Activated T-helper 1 cell treated with anti-CD3 and anti-CD28 coated beads, Interleukin-2, amount 50 U/mL, for 16 hours (primary cell): ENCODE measurements at regions not wholly inside any gene's neighbourhood (a gene's known extent, or its start where the extent isn't known, plus 50 kb on each side); places are given as distances from the start of the nearest gene placed in this dataset.
"Not testable (repeated sequence)": the region's sequence is repeated elsewhere in the genome, so short reads cannot be mapped to it uniquely, and the experiment has no call there.

Source experiments
- DNase-seq, 2 donors: peaks; one replicate each; pipeline ENCODE4 v3.0.0-alpha.2; 2020; ENCODE audit warnings: low read depth in 1 of 2, low spot score in 1 of 2

- peak in 1 of 2 donors; percentile 3 for DNase-seq
Measured at GRCh38 chr1:222416001-222416791, 131.7 kb downstream of the HHIPL2 start.

DNA sequence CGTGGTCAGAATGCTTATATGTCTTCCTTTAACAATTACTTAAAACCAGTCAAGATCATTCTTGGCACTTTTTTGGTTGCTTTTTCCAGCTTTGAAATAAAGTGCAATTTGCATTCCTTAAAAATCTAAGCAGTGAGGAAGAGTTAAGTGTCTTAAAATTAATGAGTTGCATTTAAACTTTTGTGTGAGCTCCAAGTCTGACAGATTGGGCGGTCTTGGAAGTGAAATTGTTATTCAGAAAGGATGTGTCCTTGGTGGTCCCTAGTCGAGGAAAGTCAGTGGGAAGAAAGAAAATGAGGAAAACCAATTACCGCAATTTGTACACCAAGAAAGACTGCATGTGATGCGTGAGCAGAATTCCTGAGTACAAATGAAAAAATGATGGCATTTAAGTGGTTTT is 132.5 kb downstream of the HHIPL2 start:
- no peak for DNase-seq

DNA sequence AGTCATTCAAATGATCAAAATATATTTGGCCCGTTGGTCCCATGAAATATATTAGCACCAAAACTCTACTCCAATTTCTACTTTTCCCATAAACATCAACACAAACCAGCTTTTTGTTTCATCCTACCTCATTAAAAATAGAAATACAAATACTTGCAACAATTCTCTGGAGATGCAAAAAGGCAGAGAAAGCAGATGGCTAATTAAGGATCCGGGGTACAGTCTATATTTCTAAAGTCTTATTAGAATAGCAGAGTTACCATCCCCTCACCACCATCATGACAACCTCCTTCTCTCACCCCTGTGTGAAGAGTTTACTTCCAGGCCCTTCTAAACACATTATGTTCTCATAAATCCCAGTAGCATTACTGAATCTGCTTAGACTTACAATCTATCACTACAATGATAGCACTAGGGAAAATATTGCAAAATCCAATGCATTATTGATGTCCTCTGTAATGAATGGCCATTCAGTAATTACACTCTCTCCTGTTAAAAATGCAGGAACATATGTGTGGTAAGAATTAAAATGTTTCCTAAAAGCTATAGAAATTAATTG is 133.8 kb downstream of the HHIPL2 start:
- no peak for DNase-seq

- no peak for DNase-seq
Measured at GRCh38 chr1:222413436-222413835, 134.5 kb downstream of the HHIPL2 start.

- no peak for DNase-seq
Measured at GRCh38 chr1:222404710-222405109, 143.2 kb downstream of the HHIPL2 start.

DNA sequence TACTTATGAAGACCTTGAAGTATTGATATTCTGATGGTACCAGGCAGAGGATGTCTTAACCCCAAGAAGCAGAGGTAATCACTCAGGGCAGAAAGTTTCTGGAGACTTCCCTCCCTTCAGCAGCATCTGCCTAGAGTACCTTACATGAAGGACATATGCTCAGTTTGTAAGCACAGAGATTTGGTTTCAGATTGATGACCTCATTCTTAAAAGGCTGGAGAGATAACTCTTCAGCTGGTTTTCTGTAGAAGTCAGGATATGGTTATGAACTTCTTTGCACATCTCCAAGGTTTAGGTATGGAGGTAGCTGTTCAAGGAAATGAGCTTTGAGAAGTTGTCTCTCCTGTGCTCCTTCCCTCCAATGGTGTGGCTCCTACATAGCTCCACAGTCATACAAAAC is 148.7 kb downstream of the HHIPL2 start:
- DNase-seq, result no peak

- DNase-seq, result no peak
Measured at GRCh38 chr1:222394224-222394623, 153.7 kb downstream of the HHIPL2 start.

GRCh38 chr1:222392556-222392955 is 155.3 kb downstream of the HHIPL2 start:
- DNase-seq, result no peak

DNA sequence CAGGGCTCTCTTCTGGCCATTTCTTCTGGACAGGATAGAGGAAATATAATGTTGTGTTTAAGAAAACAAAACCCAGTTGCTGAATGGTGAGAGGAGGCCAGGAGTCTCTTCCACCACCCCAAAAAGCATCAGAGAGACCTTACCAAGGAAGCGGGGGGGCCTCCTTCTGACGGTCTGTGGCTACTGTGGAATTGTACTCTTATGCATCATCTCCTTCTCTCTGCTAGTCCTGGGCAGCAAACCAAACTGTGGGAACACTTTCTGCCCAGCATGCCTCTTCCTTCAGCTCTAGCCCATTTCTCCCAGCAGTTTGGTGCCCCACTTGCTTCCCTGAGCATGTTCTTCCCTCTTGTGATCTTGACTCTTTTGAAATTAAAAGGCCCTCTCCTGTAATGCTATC is 157.7 kb downstream of the HHIPL2 start:
- no peak for DNase-seq

- DNase-seq, result no peak
Measured at GRCh38 chr1:222387007-222387814, 160.7 kb downstream of the HHIPL2 start.

DNA sequence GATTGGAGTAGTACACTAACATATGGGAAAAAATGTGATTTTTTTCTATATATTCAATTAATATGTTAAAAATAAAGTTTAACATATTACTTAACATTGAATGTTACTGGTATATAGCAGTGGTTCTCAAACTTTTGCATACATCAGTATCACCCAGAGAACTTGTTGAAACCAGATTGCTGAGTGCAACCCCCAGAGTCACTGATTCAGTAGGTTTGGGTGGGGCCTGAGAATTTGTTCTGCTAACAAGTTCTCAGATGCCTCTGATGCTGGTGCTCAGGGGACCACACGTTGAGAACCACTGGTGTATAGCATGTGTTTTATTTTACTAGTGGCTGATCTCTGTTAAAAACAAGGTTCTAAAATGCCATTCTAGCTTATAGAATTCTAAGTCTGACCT is 161.9 kb downstream of the HHIPL2 start:
- no peak for DNase-seq

DNA sequence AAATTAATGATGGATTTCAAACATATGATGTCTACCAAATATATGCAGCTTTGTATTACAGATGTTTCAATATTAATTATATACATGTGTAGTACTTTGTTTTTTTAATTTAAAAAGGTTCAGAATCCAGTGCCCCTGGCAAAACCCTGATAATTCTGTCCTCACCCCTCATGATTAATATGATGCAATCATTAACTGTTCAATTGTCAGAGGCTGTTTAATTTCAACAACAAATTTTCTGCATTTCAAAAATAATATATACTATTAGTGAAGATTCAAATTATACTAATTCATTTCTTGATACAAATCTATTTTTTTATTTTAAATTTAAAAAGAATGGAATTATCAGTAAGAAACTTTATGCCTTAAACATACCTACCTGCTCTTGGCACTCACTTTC is 162.6 kb downstream of the HHIPL2 start:
- DNase-seq, result no peak

DNA sequence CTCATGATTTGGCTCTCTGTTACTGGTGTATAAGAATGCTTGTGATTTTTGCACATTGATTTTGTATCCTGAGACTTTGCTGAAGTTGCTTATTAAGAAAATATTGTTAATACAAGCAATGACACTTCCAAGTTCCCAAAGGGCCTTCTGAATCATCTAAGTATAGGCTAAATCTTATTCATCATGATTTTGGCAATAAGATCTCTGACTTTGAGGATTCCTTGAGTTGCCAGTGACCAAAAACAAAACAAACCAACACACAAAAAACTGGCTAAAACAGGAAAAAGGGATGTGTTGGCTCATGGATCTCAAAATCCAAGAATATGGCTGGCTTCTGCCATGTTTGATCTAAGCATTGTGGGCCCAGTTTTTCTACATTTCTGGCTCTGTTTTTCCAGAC is 163.4 kb downstream of the HHIPL2 start:
- DNase-seq, result no peak

DNA sequence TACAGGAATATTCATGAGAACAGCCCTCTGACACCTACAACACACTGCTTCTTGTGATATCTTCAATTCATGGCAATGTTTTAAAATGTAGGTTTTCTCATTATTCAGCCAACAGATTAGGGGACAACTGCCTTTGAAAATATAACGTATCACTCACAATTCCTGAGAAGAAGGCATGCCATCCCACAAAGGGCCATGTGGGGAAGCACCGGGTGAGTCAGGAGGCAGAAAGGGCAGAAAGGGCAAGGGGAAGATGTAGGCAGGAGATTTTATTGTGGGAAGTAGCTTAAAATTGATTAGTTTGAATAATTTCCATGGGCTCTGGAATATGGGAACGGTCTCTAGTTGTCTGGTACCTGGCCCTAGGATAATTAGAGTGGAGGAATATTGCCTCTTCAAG is 165.7 kb downstream of the HHIPL2 start:
- no peak for DNase-seq

GRCh38 chr1:222377428-222378088 is 170.3 kb downstream of the HHIPL2 start:
- no peak for DNase-seq

DNA sequence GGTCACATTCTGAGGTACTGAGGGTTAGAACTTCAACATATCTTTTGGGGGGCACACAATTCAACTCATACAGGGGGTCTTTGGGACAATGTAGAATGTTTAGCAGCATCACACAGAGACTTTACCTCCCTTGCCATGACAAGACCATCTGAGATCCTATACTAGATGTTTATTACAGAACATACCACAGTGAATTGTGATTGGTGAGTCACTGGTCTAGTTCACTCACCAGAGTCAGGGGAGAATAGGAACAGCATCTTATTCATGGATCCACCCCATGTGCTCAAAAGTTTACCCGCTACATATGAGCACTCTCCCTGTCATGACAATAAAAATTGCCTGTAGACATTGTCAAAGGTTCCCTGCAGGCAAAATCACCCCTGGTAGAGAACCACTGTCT is 171.1 kb downstream of the HHIPL2 start:
- not testable (repeated sequence) for DNase-seq

- DNase-seq, result no peak
Measured at GRCh38 chr1:222375701-222376100, 172.2 kb downstream of the HHIPL2 start.

DNA sequence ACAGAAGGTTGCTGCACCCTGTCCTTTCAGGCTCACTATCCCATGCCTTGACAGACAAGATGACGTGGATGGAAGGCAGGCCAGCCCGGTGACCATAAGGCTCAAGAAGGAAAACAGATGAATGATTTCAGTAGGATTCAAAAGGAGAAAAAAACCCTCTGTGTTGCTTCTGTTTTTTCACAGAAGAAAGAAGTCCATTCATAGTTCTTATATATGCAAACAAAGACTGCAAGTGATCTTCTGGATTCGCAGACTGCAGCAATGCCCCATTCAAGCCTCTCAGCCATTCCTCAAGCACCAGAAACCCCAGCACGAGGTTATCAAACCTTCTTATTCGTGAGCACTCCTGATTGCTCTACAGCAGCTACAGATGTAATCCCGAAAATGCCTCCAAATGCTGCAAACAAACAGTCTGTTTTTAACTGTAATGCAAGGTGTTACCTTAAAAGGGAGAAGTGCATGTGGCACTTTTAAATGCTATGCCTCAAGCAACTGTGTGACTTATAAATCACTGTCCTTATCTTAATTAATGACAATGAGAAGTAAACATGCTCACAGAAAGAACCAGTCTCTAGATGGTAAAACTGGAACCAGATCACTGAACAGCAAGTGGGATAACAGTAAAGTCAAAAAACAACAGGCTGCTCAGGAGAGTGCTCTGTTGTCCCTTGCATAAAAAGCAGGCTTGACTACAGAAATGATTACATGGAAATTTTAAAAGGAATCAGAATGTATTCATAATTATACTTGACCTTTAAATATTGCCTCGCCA is 173.9 kb downstream of the HHIPL2 start:
- DNase-seq, result no peak

DNA sequence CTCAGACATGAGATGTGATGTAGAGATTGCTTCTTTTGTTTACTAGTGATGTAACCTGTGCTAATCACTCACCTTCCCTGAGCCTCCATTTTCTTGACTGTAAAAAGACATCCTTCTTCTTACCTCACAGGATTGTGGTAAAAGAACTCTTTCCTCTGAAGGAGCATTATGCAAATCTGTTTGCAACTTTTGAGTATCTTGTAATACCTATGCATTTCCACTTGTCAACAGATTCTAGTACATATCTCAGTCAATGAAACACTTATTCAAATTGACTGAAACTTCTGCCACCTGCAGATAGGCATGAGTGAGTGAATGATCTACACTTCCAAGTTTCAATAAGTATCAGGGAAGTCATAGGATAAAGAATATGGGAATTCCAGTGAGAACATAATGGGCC is 174.7 kb downstream of the HHIPL2 start:
- no peak for DNase-seq

DNA sequence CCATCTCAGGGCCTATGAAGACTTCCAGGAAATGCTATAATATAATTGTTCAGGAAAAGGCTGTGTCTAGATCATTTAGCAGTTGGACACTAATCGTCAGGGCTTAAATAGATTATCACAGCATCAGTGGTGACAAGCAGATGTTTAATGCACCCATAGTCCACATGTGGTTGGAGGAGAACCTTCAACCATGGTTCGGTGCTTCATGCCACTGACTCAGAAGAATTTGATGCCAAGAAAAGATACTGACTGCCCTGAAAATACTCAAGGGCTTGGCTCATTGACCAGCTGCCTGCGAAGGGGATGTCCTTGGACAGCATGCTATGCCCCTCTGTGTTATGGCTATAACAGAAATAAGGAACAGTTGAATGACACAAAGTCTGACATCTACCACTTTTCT is 175.7 kb downstream of the HHIPL2 start:
- DNase-seq, result no peak
